OCI-LY3 (cell line): ENCODE measurements at regions not wholly inside any gene's neighbourhood (a gene's known extent, or its start where the extent isn't known, plus 50 kb on each side); places are given as distances from the start of the nearest gene placed in this dataset.

Experiments used
- CTCF ChIP-seq: fragments of 200-600, 300-600 bp; sonication (generic); IDR thresholded peaks from 2 replicates; pipeline ENCODE4 v1.5.1; 2014; ENCODE audit warnings: antibody characterized with exemption, low read length, low read depth
- EZH2phosphoT487 ChIP-seq: fragments of 200-600 bp; shearing (Covaris generic); IDR thresholded peaks from 2 replicates; pipeline ENCODE4 v1.6.1; 2018; ENCODE audit warnings: antibody characterized with exemption, mixed run types, low read depth

- TF ChIP-seq CTCF: no peak
- TF ChIP-seq EZH2phosphoT487: no peak
Measured at GRCh38 chr2:146461068-146461467, 1383.8 kb upstream of the ACVR2A start.
